Endothelial cell of umbilical vein (primary cell): ENCODE measurements at regions not wholly inside any gene's neighbourhood (a gene's known extent, or its start where the extent isn't known, plus 50 kb on each side); places are given as distances from the start of the nearest gene placed in this dataset.

Experiments used
- BruUV-seq: library from RNA; stranded (reverse); fragments of 400-500 nt; replicated peaks from 2 replicates; lab custom pipeline; 2021; lab: Mats Ljungman, UMichigan
- CTCF ChIA-PET: fragments of 300-600, 350-600 bp; sonication (Branson Sonifier 250); formaldehyde crosslinking; loops from one replicate; lab custom pipeline; 2021; ENCODE audit warnings: antibody characterized with exemption, inconsistent platforms; lab: Charles Lee
- POLR2A ChIA-PET: fragments of 300-600, 350-600 bp; sonication (Branson Sonifier 250); formaldehyde crosslinking; loops from one replicate; lab custom pipeline; 2021; ENCODE audit warnings: antibody characterized with exemption, inconsistent platforms; lab: Charles Lee
- DNase-seq: peaks from one replicate; pipeline ENCODE4 v3.0.0-alpha.2; 2011; ENCODE audit warnings: low read depth, low spot score
- FAIRE-seq: peaks from 2 replicates; lab custom pipeline; 2011; peaks lifted over from hg19 to GRCh38; lab: Jason Lieb, UNC
- H2AFZ ChIP-seq: 2 replicates; pipeline ENCODE4 v1.6.0; 2012; ENCODE audit warnings: low read depth, low read length, control low read depth, inconsistent platforms
- H3K27ac ChIP-seq: 2 replicates; pipeline ENCODE4 v1.5.1; 2011; ENCODE audit warnings: low read depth, mild to moderate bottlenecking, control low read depth, low read length, moderate library complexity; ENCODE audit not compliant: insufficient read depth
- H3K27me3 ChIP-seq, 2 experiments: 2 replicates each; pipeline versions ENCODE4 v1.6.0 to v1.6.1; 2011; ENCODE audit warnings: low read length in 2 of 2, mixed read lengths in 1 of 2; ENCODE audit not compliant: control insufficient read depth in 2 of 2, insufficient read depth in 2 of 2
- H3K36me3 ChIP-seq, 2 experiments: 2 replicates in 1 of 2; 3 replicates in 1 of 2; pipeline ENCODE4 v1.5.1; 2011; ENCODE audit warnings: low read length in 2 of 2, mild to moderate bottlenecking in 1 of 2, moderate library complexity in 1 of 2; ENCODE audit not compliant: control insufficient read depth in 2 of 2, insufficient read depth in 2 of 2; ENCODE audit errors: extremely low read depth in 1 of 2
- H3K4me1 ChIP-seq: 3 replicates; pipeline ENCODE4 v1.5.1; 2011; ENCODE audit warnings: mild to moderate bottlenecking, low read length; ENCODE audit not compliant: control insufficient read depth, insufficient read depth; ENCODE audit errors: extremely low read depth
- H3K4me2 ChIP-seq: 2 replicates; pipeline ENCODE4 v1.6.1; 2011; ENCODE audit warnings: low read length, control low read depth, mixed read lengths; ENCODE audit not compliant: insufficient read depth
- H3K4me3 ChIP-seq, 3 experiments: fragments of 200-600 bp in 1 of 3; sonication (generic), shearing (Covaris generic) in 1 of 3; replicated peaks in 1 of 3; 2 replicates each; pipeline ENCODE4 v1.5.1; 2011 to 2016; ENCODE audit warnings: control low read depth in 3 of 3, low read length in 3 of 3, mild to moderate bottlenecking in 2 of 3, inconsistent platforms in 1 of 3, low read depth in 1 of 3, moderate library complexity in 1 of 3; ENCODE audit not compliant: insufficient read depth in 1 of 3
- H3K79me2 ChIP-seq: 2 replicates; pipeline ENCODE4 v1.6.0; 2012; ENCODE audit warnings: low read length, inconsistent platforms; ENCODE audit not compliant: control insufficient read depth, insufficient read depth
- H3K9ac ChIP-seq: replicated peaks from 2 replicates; pipeline ENCODE3; 2011; ENCODE audit warnings: low read length, control low read depth; ENCODE audit not compliant: insufficient read depth; ENCODE audit errors: extremely low read depth
- H3K9me1 ChIP-seq: replicated peaks from 3 replicates; pipeline ENCODE4 v1.6.0; 2011; ENCODE audit warnings: mild to moderate bottlenecking, low read length; ENCODE audit not compliant: control insufficient read depth, insufficient read depth; ENCODE audit errors: extremely low read depth
- H3K9me3 ChIP-seq: replicated peaks from 2 replicates; pipeline ENCODE4 v1.5.1; 2012; ENCODE audit warnings: low read length, inconsistent platforms; ENCODE audit not compliant: control insufficient read depth, insufficient read depth
- H4K20me1 ChIP-seq: replicated peaks from 2 replicates; pipeline ENCODE3; 2011; ENCODE audit warnings: mild to moderate bottlenecking, low read length; ENCODE audit not compliant: control insufficient read depth, insufficient read depth; ENCODE audit errors: extremely low read depth
- CTCF ChIP-seq, 2 donors: IDR thresholded peaks; 1 replicate in 1 of 2; 2 replicates in 1 of 2; pipeline ENCODE4 v1.5.1; 2011; ENCODE audit warnings: low read length in 2 of 2, mild to moderate bottlenecking in 2 of 2, moderate library complexity in 2 of 2, control low read depth in 1 of 2, inconsistent platforms in 1 of 2, low read depth in 1 of 2; ENCODE audit not compliant: insufficient read depth in 1 of 2; ENCODE audit errors: extremely low read depth in 1 of 2
- EZH2 ChIP-seq: IDR thresholded peaks from 2 replicates; pipeline ENCODE4 v1.6.1; 2012; ENCODE audit warnings: borderline replicate concordance, low read depth, mild to moderate bottlenecking, moderate library complexity, low read length, inconsistent platforms; ENCODE audit not compliant: severe bottlenecking
- FOS ChIP-seq: IDR thresholded peaks from 2 replicates; pipeline ENCODE4 v1.6.1; 2011; ENCODE audit warnings: mild to moderate bottlenecking, low read length, moderate library complexity, borderline replicate concordance; ENCODE audit not compliant: insufficient read depth
- GATA2 ChIP-seq: IDR thresholded peaks from 2 replicates; pipeline ENCODE4 v1.7.0; 2011; ENCODE audit warnings: low read depth, mild to moderate bottlenecking, moderate library complexity, mixed read lengths, low read length; ENCODE audit not compliant: insufficient read length, insufficient read depth
- JUN ChIP-seq: IDR thresholded peaks from 2 replicates; pipeline ENCODE4 v1.6.1; 2011; ENCODE audit warnings: borderline replicate concordance, low read depth; ENCODE audit not compliant: insufficient read length, insufficient read depth
- MAX ChIP-seq: IDR thresholded peaks from 2 replicates; pipeline ENCODE4 v1.6.1; 2011; ENCODE audit not compliant: insufficient read depth, insufficient read length
- MYC ChIP-seq: IDR thresholded peaks from one replicate; pipeline ENCODE4 v1.6.1; 2011; ENCODE audit warnings: mild to moderate bottlenecking, low read depth, low read length
- POLR2A ChIP-seq: IDR thresholded peaks from 2 replicates; pipeline ENCODE4 v1.6.1; 2012; ENCODE audit warnings: low read depth, mild to moderate bottlenecking, control low read depth, low read length
- POLR2AphosphoS5 ChIP-seq: IDR thresholded peaks from 2 replicates; pipeline ENCODE4 v1.6.1; 2012; ENCODE audit warnings: low read depth, mild to moderate bottlenecking, control low read depth, low read length, moderate library complexity; ENCODE audit not compliant: insufficient read depth
- dilution Hi-C: fragments of 300-500 bp; cut with MboI; formaldehyde crosslinking; loops from one replicate; pipeline ENCODE4 v1.15.0; 2019; ENCODE audit warnings: low sequenced_read_pairs; ENCODE audit not compliant: extremely low pct_ligation_motif_present
- intact Hi-C: fragments of 100-400 bp; cut with micrococcal nuclease; formaldehyde crosslinking; loops from one replicate; pipeline ENCODE4 v1.10.0; 2022

DNA sequence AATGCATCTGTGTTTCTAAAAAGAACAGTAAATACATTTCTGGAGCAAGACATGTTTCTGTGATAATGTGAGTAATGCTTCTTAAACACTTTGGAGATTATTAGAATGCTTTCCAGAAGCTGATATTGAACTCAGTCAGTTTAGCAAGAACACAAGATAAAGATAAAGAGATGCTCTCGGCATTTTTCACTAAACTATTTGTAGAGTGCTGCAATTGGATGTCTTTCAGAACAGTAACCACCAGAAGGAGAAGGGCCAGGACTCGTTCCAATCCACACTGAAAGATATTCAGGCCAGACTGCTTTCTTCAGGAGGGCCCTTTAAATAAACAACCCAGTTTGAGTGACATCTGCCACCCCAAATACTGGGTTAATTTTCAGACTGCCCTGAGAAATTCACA, 456.0 kb downstream of the TBC1D4 start:
- H3K4me3 ChIP-seq = no peak overlapping the region
- dilution Hi-C loops = no loop called here
- POLR2A ChIA-PET = no interaction called here
- H2AFZ ChIP-seq = no peak overlapping the region
- H3K79me2 ChIP-seq = no peaks in the 10 kb centered on the region
- no peaks in the 10 kb centered on the region for H3K9me3 ChIP-seq
- CTCF ChIA-PET = no interaction called here
- FAIRE-seq = no peak
- DNase-seq = no peak
- H3K9me1 ChIP-seq = no peaks in the 10 kb centered on the region
- no peak overlapping the region for H3K4me2 ChIP-seq
- no TSS peak for BruUV-seq
- no peak overlapping the region for H3K27ac ChIP-seq
- no peaks in the 10 kb centered on the region for H3K4me1 ChIP-seq
- intact Hi-C loops = no loop called here
- TF ChIP-seq JUN (no peak), MAX (no peak), CTCF (IDR thresholded peaks at IDR 0.05; ENCODE audit: extremely low read depth in 1 of 2, insufficient read depth in 1 of 2, low read depth in 1 of 2, low read length in 2 of 2) (no peak), FOS (no peak), POLR2AphosphoS5 (no peak)
- no peaks in the 10 kb centered on the region for H4K20me1 ChIP-seq
- H3K27me3 ChIP-seq = no peaks in the 10 kb centered on the region
- no peaks in the 10 kb centered on the region for H3K36me3 ChIP-seq
- no peak overlapping the region for H3K9ac ChIP-seq

DNA sequence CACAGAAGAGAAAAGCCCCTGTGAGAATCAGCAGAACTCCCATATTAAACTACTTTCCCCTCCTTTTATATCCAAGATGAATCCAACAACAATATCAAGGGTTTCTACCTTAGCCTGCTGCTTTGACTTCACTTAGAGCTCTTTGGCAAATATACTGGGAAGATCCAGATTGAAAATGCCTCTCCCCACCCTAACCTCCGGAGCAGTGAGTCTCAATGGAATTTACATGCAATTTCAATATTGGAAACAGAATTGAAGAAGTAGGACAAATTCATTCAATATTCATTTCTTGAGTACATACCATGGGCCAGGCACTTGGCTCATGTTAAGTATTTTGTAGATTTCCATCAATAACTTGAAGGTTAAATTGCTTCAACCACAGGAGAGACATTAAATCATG, 457.4 kb downstream of the TBC1D4 start:
- dilution Hi-C loops (no loop called here), intact Hi-C loops (no loop called here)
- no peak overlapping the region for H3K4me2 ChIP-seq
- no peak for FAIRE-seq
- H4K20me1 ChIP-seq = no peaks in the 10 kb centered on the region
- H3K27ac ChIP-seq = no peak overlapping the region
- H3K9ac ChIP-seq = no peak overlapping the region
- no peak overlapping the region for H3K4me3 ChIP-seq
- no peak for DNase-seq
- TF ChIP-seq POLR2A (no peak), EZH2 (no peak), JUN (no peak), MAX (no peak), MYC (no peak), GATA2 (no peak), POLR2AphosphoS5 (no peak), FOS (no peak), CTCF (IDR thresholded peaks at IDR 0.05; ENCODE audit: extremely low read depth in 1 of 2, insufficient read depth in 1 of 2, low read depth in 1 of 2, low read length in 2 of 2) (no peak)
- no TSS peak for BruUV-seq
- no peaks in the 10 kb centered on the region for H3K9me1 ChIP-seq
- no peaks in the 10 kb centered on the region for H3K4me1 ChIP-seq
- H3K36me3 ChIP-seq = no peaks in the 10 kb centered on the region
- ChIA-PET POLR2A (no interaction called here), CTCF (no interaction called here)
- no peaks in the 10 kb centered on the region for H3K27me3 ChIP-seq
- H3K9me3 ChIP-seq = no peaks in the 10 kb centered on the region
- H3K79me2 ChIP-seq = no peaks in the 10 kb centered on the region
- H2AFZ ChIP-seq = no peak overlapping the region
